ENCODE measurements at regions not wholly inside any gene's neighbourhood (a gene's known extent, or its start where the extent isn't known, plus 50 kb on each side); places are given as distances from the start of the nearest gene placed in this dataset.
"Not testable (repeated sequence)": the region's sequence is repeated elsewhere in the genome, so short reads cannot be mapped to it uniquely, and the experiment has no call there.

GRCh38 chr4:112092330-112092729, 52.9 kb upstream of the FAM241A start:
- TF ChIP-seq, protein P1, sequence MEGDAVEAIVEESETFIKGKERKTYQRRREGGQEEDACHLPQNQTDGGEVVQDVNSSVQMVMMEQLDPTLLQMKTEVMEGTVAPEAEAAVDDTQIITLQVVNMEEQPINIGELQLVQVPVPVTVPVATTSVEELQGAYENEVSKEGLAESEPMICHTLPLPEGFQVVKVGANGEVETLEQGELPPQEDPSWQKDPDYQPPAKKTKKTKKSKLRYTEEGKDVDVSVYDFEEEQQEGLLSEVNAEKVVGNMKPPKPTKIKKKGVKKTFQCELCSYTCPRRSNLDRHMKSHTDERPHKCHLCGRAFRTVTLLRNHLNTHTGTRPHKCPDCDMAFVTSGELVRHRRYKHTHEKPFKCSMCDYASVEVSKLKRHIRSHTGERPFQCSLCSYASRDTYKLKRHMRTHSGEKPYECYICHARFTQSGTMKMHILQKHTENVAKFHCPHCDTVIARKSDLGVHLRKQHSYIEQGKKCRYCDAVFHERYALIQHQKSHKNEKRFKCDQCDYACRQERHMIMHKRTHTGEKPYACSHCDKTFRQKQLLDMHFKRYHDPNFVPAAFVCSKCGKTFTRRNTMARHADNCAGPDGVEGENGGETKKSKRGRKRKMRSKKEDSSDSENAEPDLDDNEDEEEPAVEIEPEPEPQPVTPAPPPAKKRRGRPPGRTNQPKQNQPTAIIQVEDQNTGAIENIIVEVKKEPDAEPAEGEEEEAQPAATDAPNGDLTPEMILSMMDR (IDR thresholded peaks at IDR 0.05; ENCODE audit: extremely low read depth in 1 of 2, insufficient read depth in 1 of 2, low read depth in 1 of 2, low read length in 2 of 2): not testable (repeated sequence)
- not testable (repeated sequence) for TF ChIP-seq POLR2AphosphoS5 (IDR thresholded peaks at IDR 0.05; ENCODE audit: insufficient read depth, low read depth, low read length); EZH2 (IDR thresholded peaks at IDR 0.05; ENCODE audit: borderline replicate concordance, low read depth, low read length, severe bottlenecking); FOS (IDR thresholded peaks at IDR 0.05; ENCODE audit: borderline replicate concordance, insufficient read depth, low read length)

All from endothelial cell of umbilical vein (primary cell).